ENCODE measurements at regions not wholly inside any gene's neighbourhood (a gene's known extent, or its start where the extent isn't known, plus 50 kb on each side); places are given as distances from the start of the nearest gene placed in this dataset.

DNA sequence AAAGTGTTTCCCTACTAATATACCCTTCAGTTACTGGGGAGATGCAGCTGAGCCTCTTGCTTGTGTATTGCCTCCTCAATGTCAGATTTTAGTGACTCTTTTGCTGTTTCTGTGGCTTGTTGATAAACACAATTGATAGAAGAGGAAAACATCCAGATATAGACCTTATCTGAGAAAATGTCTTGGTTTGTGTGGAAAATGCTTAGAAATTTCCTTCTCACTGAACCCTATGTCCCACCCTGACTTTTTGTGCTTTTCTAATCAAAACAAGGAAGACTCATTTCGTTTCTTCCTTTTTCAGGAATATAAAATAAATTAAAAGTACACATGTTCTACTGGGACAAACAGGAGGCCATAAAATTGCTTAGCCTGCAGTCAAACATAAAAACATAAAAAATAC, 257.5 kb downstream of the PHF14 start:
- ChIA-PET CTCF (ENCODE audit: low intra/inter-chr PET ratio, low total read pairs) (no interaction called here), POLR2A (no interaction called here)
- no peak overlapping the region for H3K9ac ChIP-seq (ENCODE audit: insufficient read depth, low read depth, low read length)
- no peak overlapping the region for H2AFZ ChIP-seq (ENCODE audit: low read length)
- H3K4me3 ChIP-seq (replicated peaks in 1 of 3; ENCODE audit: insufficient read depth in 1 of 3, low read depth in 2 of 3, low read length in 3 of 3): no peak overlapping the region
- no peaks in the 10 kb centered on the region for H3K9me3 ChIP-seq (ENCODE audit: low read length)
- H3K79me2 ChIP-seq (ENCODE audit: insufficient read depth, low read length): no peaks in the 10 kb centered on the region
- no TSS peak for BruUV-seq (replicated peaks)
- H3K4me1 ChIP-seq (ENCODE audit: insufficient read depth, low read length): no peaks in the 10 kb centered on the region
- H3K27me3 ChIP-seq (ENCODE audit: control insufficient read depth in 1 of 2, insufficient read depth in 2 of 2, low read length in 2 of 2): no peaks in the 10 kb centered on the region; a peak in 1 of 5 replicates
- H4K20me1 ChIP-seq (ENCODE audit: insufficient read depth, low read length): no peaks in the 10 kb centered on the region
- no peak overlapping the region for H3K27ac ChIP-seq (ENCODE audit: extremely low read length, insufficient read depth, low read length)
- FAIRE-seq (no peak), DNase-seq (ENCODE audit: low spot score) (no peak), ATAC-seq (no peak)
- no peak overlapping the region for H3K4me2 ChIP-seq (ENCODE audit: low read depth, low read length)
- intact Hi-C loops (cut with micrococcal nuclease; ENCODE audit: unreplicated experiment): loop anchor here (10.0 kb wide), 1 partner anchor 94 kb away; no protein-coding TSS in a partner anchor
- no peaks in the 10 kb centered on the region for H3K36me3 ChIP-seq (replicated peaks in 1 of 2; ENCODE audit: control insufficient read depth in 1 of 2, insufficient read depth in 2 of 2, low read length in 2 of 2)
- 2% methylated on average over 1 of the region's 1 CpG for WGBS (ENCODE audit: low lambda C conversion rate)
- in situ Hi-C loops (cut with HindIII; ENCODE audit: extremely low pct_ligation_motif_present, low pct_unique_long_range_greater_than_20kb): no loop called here
- TF ChIP-seq CBX2 (IDR thresholded peaks at IDR 0.05; ENCODE audit: low read depth, low read length) (no peak), CBX2 (CRISPR knock-in tag; IDR thresholded peaks at IDR 0.05; ENCODE audit: low read depth) (no peak), ZNF292 (CRISPR knock-in tag; IDR thresholded peaks at IDR 0.05; ENCODE audit: borderline replicate concordance, low read depth) (no peak), HNRNPL (IDR thresholded peaks at IDR 0.05; ENCODE audit: low read depth, low read length) (no peak), ATF7 (IDR thresholded peaks at IDR 0.05) (no peak), ATF7 (CRISPR knock-in tag; IDR thresholded peaks at IDR 0.05) (no peak), FOSL2 (CRISPR knock-in tag; IDR thresholded peaks at IDR 0.05) (no peak), ZNF639 (CRISPR knock-in tag; conservative IDR thresholded peaks at IDR 0.05) (no peak), ZNF816 (CRISPR knock-in tag; IDR thresholded peaks at IDR 0.05; ENCODE audit: borderline replicate concordance) (no peak), ZNF256 (CRISPR knock-in tag; conservative IDR thresholded peaks at IDR 0.05) (no peak), DDIT3 (CRISPR knock-in tag; IDR thresholded peaks at IDR 0.05) (no peak), ZNF318 (CRISPR knock-in tag; IDR thresholded peaks at IDR 0.05) (no peak)
- TF ChIP-seq, protein P1, sequence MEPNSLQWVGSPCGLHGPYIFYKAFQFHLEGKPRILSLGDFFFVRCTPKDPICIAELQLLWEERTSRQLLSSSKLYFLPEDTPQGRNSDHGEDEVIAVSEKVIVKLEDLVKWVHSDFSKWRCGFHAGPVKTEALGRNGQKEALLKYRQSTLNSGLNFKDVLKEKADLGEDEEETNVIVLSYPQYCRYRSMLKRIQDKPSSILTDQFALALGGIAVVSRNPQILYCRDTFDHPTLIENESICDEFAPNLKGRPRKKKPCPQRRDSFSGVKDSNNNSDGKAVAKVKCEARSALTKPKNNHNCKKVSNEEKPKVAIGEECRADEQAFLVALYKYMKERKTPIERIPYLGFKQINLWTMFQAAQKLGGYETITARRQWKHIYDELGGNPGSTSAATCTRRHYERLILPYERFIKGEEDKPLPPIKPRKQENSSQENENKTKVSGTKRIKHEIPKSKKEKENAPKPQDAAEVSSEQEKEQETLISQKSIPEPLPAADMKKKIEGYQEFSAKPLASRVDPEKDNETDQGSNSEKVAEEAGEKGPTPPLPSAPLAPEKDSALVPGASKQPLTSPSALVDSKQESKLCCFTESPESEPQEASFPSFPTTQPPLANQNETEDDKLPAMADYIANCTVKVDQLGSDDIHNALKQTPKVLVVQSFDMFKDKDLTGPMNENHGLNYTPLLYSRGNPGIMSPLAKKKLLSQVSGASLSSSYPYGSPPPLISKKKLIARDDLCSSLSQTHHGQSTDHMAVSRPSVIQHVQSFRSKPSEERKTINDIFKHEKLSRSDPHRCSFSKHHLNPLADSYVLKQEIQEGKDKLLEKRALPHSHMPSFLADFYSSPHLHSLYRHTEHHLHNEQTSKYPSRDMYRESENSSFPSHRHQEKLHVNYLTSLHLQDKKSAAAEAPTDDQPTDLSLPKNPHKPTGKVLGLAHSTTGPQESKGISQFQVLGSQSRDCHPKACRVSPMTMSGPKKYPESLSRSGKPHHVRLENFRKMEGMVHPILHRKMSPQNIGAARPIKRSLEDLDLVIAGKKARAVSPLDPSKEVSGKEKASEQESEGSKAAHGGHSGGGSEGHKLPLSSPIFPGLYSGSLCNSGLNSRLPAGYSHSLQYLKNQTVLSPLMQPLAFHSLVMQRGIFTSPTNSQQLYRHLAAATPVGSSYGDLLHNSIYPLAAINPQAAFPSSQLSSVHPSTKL (CRISPR knock-in tag; IDR thresholded peaks at IDR 0.05): no peak

All from HepG2 (cell line).